Omental fat pad (tissue), 3 donors: ENCODE measurements at regions not wholly inside any gene's neighbourhood (a gene's known extent, or its start where the extent isn't known, plus 50 kb on each side); places are given as distances from the start of the nearest gene placed in this dataset.

Source experiments
- ATAC-seq: fragments of 150-250 bp; one replicate; pipeline ENCODE4 v1.9.1; 2016; ENCODE audit warnings: mild to moderate bottlenecking, moderate library complexity; ENCODE audit not compliant: low FRiP score
- DNase-seq: peaks from one replicate; pipeline ENCODE4 v3.0.0-alpha.2; 2019; ENCODE audit warnings: low spot score
- CTCF ChIP-seq, 3 donors: fragments of 450-650 bp; IDR thresholded peaks; one replicate each; pipeline ENCODE4 v1.5.1; 2016 to 2017; ENCODE audit warnings: antibody characterized with exemption in 3 of 3, mild to moderate bottlenecking in 3 of 3, moderate library complexity in 2 of 3

GRCh38 chr1:57789936-57790335 lies 366.1 kb upstream of the DAB1 start:
- TF ChIP-seq CTCF (IDR thresholded peaks at IDR 0.05) = no peak
- ATAC-seq = no peak
- DNase-seq = no peak

- DNase-seq (no peak), ATAC-seq (no peak)
- no peak for TF ChIP-seq CTCF (IDR thresholded peaks at IDR 0.05)
Observed at GRCh38 chr1:57788313-57788712, 364.5 kb upstream of the DAB1 start.

GRCh38 chr1:57784356-57784755 lies 360.5 kb upstream of the DAB1 start:
- DNase-seq (no peak), ATAC-seq (no peak)
- no peak for TF ChIP-seq CTCF (IDR thresholded peaks at IDR 0.05)

GRCh38 chr1:57782357-57782756 lies 358.5 kb upstream of the DAB1 start:
- DNase-seq = no peak
- ATAC-seq = no peak
- TF ChIP-seq CTCF (IDR thresholded peaks at IDR 0.05) = no peak

GRCh38 chr1:57772580-57773195 lies 348.8 kb upstream of the DAB1 start:
- TF ChIP-seq CTCF (IDR thresholded peaks at IDR 0.05) = no peak
- ATAC-seq = no peak
- no peak for DNase-seq

- DNase-seq (no peak), ATAC-seq (no peak)
- TF ChIP-seq CTCF (IDR thresholded peaks at IDR 0.05) = no peak
Observed at GRCh38 chr1:57770772-57771171, 346.9 kb upstream of the DAB1 start.

- ATAC-seq (no peak), DNase-seq (no peak)
- no peak for TF ChIP-seq CTCF (IDR thresholded peaks at IDR 0.05)
Observed at GRCh38 chr1:57770236-57770635, 346.4 kb upstream of the DAB1 start.
